ENCODE measurements at regions not wholly inside any gene's neighbourhood (a gene's known extent, or its start where the extent isn't known, plus 50 kb on each side); places are given as distances from the start of the nearest gene placed in this dataset.

GRCh38 chr1:196074182-196074581 lies 534.1 kb downstream of the KCNT2 start:
- H3K79me2 ChIP-seq (ENCODE audit: control insufficient read depth, insufficient read depth, low read length): no peaks in the 10 kb centered on the region
- FAIRE-seq (no peak), ATAC-seq (no peak), DNase-seq (ENCODE audit: low read depth, low spot score) (no peak)
- H3K9me3 ChIP-seq (replicated peaks; ENCODE audit: control insufficient read depth, insufficient read depth, low read length): no peaks in the 10 kb centered on the region
- in situ Hi-C loops (cut with MboI): no loop called here
- SMC1A ChIA-PET (ENCODE audit: uncharacterized antibody, unreplicated experiment): no interaction called here
- POLR2A ChIA-PET: no interaction called here
- intact Hi-C loops (cut with micrococcal nuclease; ENCODE audit: unreplicated experiment): no loop called here
- no peaks in the 10 kb centered on the region for H3K36me3 ChIP-seq (ENCODE audit: control insufficient read depth in 2 of 2, insufficient read depth in 2 of 2, low read length in 1 of 2)
- no peak overlapping the region for H3K4me2 ChIP-seq (ENCODE audit: control insufficient read depth, insufficient read depth)
- no peak overlapping the region for H3K4me3 ChIP-seq
- no peak for TF ChIP-seq GATAD2B (conservative IDR thresholded peaks at IDR 0.05; ENCODE audit: low read depth)
- TF ChIP-seq SUZ12 (IDR thresholded peaks at IDR 0.05; ENCODE audit: unreplicated experiment): no peak
- TF ChIP-seq, protein P1, sequence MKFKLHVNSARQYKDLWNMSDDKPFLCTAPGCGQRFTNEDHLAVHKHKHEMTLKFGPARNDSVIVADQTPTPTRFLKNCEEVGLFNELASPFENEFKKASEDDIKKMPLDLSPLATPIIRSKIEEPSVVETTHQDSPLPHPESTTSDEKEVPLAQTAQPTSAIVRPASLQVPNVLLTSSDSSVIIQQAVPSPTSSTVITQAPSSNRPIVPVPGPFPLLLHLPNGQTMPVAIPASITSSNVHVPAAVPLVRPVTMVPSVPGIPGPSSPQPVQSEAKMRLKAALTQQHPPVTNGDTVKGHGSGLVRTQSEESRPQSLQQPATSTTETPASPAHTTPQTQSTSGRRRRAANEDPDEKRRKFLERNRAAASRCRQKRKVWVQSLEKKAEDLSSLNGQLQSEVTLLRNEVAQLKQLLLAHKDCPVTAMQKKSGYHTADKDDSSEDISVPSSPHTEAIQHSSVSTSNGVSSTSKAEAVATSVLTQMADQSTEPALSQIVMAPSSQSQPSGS (IDR thresholded peaks at IDR 0.05; ENCODE audit: low read length): no peak
- TF ChIP-seq SKIL (IDR thresholded peaks at IDR 0.05; ENCODE audit: low read depth, poor library complexity, severe bottlenecking): no peak
- TF ChIP-seq JUNB (IDR thresholded peaks at IDR 0.05): no peak
- no peak for TF ChIP-seq TBL1XR1 (IDR thresholded peaks at IDR 0.05; ENCODE audit: low read depth, low read length)
- TF ChIP-seq FOS (IDR thresholded peaks at IDR 0.05; ENCODE audit: borderline replicate concordance, extremely low read depth, insufficient read length): no peak
- no peak for TF ChIP-seq BCL11A (IDR thresholded peaks at IDR 0.05; ENCODE audit: low read depth, low read length)
- TF ChIP-seq RUNX3 (IDR thresholded peaks at IDR 0.05; ENCODE audit: low read length): no peak
- TF ChIP-seq POLR2AphosphoS2 (IDR thresholded peaks at IDR 0.05; ENCODE audit: low read depth, low read length): no peak
- H2AFZ ChIP-seq (ENCODE audit: control insufficient read depth, low read depth, low read length): no peak overlapping the region
- H3K27me3 ChIP-seq (replicated peaks in 1 of 2; ENCODE audit: control insufficient read depth in 2 of 2, insufficient read depth in 2 of 2, low read length in 1 of 2): no peaks in the 10 kb centered on the region
- CTCF ChIA-PET: interaction anchor here (1.3 kb wide), 1 partner anchor 14 kb away, joined by 3 read pairs; no protein-coding TSS in a partner anchor
- no peaks in the 10 kb centered on the region for H3K4me1 ChIP-seq (ENCODE audit: control insufficient read depth, insufficient read depth, low read length)
- no peaks in the 10 kb centered on the region for H4K20me1 ChIP-seq (ENCODE audit: control insufficient read depth, insufficient read depth)
- H3K9ac ChIP-seq (ENCODE audit: control insufficient read depth, insufficient read depth, low read length): no peak overlapping the region
- no peak overlapping the region for H3K27ac ChIP-seq (ENCODE audit: control insufficient read depth, insufficient read depth)
- BruUV-seq (replicated peaks): no TSS peak
- RAD21 ChIA-PET (ENCODE audit: unreplicated experiment): no interaction called here
